Mucosa of stomach (tissue), 1 donor: ENCODE measurements at regions not wholly inside any gene's neighbourhood (a gene's known extent, or its start where the extent isn't known, plus 50 kb on each side); places are given as distances from the start of the nearest gene placed in this dataset.

Experiments used
- H3K27me3 ChIP-seq: one replicate; pipeline ENCODE4 v1.7.0; 2013; ENCODE audit warnings: mild to moderate bottlenecking, low read length; ENCODE audit not compliant: control insufficient read depth, insufficient read depth
- H3K36me3 ChIP-seq: one replicate; pipeline ENCODE4 v1.7.0; 2013; ENCODE audit warnings: low read length; ENCODE audit not compliant: control insufficient read depth, insufficient read depth
- H3K4me1 ChIP-seq: one replicate; pipeline ENCODE4 v1.7.0; 2013; ENCODE audit warnings: mild to moderate bottlenecking, low read length; ENCODE audit not compliant: control insufficient read depth, insufficient read depth
- H3K4me3 ChIP-seq: one replicate; pipeline ENCODE4 v1.7.0; 2013; ENCODE audit warnings: low read length
- H3K9ac ChIP-seq: one replicate; pipeline ENCODE4 v1.7.0; 2013; ENCODE audit warnings: mild to moderate bottlenecking, low read length, moderate library complexity
- H3K9me3 ChIP-seq: one replicate; pipeline ENCODE4 v1.7.0; 2013; ENCODE audit warnings: mild to moderate bottlenecking, low read length, moderate library complexity; ENCODE audit not compliant: control insufficient read depth
- donor health status: Pancreatic carcinoma.

DNA sequence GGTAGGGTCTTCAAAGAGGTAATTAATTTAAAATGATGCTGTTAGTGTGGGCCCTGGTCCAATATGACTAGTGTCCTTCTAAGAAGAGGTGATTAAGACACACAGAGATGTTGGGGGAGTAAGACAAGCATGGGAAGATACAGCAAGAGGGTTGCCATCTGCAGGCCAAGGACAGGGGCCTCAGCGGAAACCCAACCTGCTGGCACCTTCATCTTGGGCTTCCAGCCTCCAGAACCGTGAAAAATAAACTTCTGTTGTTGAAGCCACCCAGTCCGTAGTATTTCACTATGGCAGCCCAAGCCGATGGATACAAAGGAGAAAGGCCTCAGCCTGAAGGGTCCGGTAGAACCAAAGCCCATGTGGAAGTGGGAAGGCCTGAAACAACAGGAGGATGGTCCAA lies 161.7 kb upstream of the UBE2E1 start:
- Histone ChIP-seq H3K9ac (no peak overlapping the region), H3K27me3 (no peaks in the 10 kb centered on the region), H3K4me3 (no peak overlapping the region), H3K9me3 (no peaks in the 10 kb centered on the region), H3K36me3 (no peaks in the 10 kb centered on the region), H3K4me1 (no peaks in the 10 kb centered on the region)

DNA sequence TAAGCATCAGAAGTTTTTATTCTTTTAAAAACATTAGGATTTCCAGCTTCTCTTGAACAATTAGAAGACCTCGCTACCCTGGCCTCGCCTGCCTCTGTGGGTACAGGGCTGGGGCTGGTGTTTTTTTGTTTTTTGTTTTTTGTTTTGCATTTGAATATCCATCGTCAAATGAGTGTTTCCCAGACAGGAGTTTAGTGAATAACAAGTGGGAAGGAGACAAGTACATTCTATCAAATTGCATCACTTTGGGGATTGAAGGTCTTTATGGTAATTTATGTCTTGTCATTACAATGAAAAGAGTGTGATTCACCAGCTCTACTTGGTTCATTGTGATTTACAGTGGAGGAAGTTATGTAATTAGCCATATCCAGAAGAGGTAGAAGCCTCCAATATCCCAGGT lies 161.1 kb upstream of the UBE2E1 start:
- H3K4me1 ChIP-seq = no peaks in the 10 kb centered on the region
- no peaks in the 10 kb centered on the region for H3K9me3 ChIP-seq
- H3K36me3 ChIP-seq = no peaks in the 10 kb centered on the region
- H3K27me3 ChIP-seq = no peaks in the 10 kb centered on the region
- H3K4me3 ChIP-seq = no peak overlapping the region
- no peak overlapping the region for H3K9ac ChIP-seq

DNA sequence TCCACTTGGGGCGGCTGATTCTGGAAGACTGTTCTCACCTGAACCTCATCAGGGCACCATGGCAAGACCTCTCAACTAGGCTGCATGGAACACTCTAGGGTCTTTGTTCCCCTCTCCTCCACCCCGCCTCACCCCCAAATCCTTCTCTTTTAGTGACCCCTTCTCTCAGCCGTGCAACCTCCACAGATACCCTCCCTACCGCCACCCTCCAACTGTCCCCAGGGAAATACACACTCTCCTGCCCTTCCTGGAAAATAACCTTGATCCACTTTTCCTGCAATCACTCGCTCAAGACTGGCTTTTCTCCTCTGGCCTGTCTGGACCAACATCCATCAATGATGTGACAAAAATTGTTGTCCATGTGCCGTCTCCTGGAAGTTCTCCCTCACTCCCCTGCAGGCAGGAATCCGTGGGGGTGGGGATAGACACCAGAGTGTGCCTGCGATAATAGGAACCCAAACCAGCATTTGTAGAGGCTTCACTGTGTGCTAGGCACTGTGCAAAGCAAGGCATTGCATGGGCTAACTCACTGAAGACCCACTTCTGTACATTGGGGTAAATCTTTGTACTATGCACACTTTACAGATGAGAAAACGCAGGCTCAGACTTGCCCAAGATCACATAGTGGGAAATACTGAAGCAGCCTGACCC lies 160.1 kb upstream of the UBE2E1 start:
- Histone ChIP-seq H3K9ac (no peak overlapping the region), H3K36me3 (no peaks in the 10 kb centered on the region), H3K4me3 (no peak overlapping the region), H3K9me3 (no peaks in the 10 kb centered on the region), H3K4me1 (no peaks in the 10 kb centered on the region), H3K27me3 (no peaks in the 10 kb centered on the region)

DNA sequence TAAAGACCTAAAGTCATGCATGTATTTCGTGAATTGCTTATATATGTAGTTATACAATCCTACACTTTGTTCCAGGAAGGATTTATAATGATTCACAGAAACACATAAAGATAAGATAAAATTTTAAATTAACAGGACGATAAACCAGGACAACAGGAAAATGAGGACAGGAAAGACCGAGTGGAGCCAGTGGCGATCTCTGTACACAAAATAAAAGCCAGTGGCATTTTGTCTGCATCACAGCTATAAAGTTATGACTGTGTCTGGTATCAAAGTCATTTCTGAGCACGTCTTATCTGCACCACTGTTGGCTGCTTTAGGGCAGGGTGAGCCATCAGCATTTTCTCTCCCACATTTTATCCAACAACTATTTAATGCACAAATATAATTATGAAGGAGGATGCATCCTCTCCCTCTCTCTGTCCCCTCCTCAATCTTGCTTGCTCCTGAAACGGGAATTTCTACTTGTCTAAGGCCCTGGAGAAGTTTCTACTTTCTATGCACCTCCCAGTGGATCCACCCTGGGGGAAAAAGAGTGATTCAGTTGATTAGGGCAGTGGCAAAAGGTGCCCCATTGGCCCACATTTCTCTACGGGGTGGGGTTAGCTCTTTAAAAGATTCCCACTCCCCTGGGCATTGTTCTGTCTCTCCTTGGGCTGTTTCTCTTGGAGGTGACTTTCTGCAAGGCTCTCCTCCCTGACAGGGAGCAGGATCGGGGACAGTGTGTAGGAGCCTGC lies 159.4 kb upstream of the UBE2E1 start:
- Histone ChIP-seq H3K9ac (no peak overlapping the region), H3K4me3 (no peak overlapping the region), H3K4me1 (no peaks in the 10 kb centered on the region), H3K9me3 (no peaks in the 10 kb centered on the region), H3K27me3 (no peaks in the 10 kb centered on the region), H3K36me3 (no peaks in the 10 kb centered on the region)

DNA sequence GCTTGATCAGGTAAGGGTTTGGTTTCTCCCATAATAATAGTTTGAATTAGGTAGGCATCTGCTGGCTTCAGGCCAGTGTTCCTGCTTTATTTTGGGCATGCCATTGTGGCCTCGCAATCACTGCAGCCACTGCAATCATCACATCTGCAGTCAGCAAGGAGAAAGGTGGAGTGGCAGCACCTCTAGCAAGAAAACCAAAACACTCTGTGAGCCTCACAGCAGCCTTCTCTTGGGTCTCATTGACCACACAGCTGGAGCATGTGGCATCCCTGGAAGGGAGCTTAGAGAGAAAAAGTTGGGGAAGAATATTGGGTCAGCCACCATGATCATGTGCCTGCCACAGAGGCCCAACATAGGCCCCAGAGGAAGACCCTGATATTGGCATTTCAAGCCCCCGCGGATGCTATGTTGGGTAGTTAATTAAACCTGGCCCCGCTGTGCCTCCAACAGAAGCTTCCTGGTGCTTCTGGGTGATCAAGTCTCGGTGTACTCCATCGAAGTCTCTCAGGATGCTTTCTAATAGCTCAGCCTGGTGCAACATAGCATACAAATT lies 158.0 kb upstream of the UBE2E1 start:
- Histone ChIP-seq H3K4me3 (no peak overlapping the region), H3K4me1 (no peaks in the 10 kb centered on the region), H3K27me3 (no peaks in the 10 kb centered on the region), H3K9me3 (no peaks in the 10 kb centered on the region), H3K9ac (no peak overlapping the region), H3K36me3 (no peaks in the 10 kb centered on the region)

DNA sequence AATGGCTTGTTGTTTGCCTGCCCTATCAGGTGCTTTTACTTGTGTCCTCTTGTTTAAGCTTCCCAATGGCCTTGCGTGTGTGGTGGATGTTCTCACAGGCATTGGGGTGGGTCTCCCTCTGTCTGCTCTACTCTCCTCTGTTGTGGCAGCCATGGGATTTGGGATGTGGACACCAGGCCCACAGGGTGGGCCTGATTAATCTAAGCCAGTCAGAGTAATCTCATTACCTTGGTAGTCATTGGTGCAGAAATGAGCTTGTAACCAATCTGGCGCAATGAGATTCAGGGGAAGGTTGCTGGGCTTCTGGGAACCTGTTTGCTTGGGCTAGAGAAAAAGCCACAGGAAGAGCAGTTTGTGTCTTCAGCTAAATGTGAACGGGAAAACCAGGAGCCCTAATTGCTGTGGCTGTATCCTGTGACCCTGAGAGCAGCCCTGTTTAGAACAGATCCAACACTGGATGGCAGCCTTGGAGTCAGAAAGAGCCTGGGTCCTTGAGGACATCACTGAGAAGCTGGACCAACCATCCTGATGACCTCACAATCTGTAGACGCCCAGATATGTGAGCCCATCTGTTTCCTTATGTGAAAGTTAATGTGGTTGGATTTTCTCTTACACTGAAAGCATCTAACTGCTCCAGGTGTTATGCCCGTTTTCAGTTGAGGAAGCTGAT lies 157.3 kb upstream of the UBE2E1 start:
- H3K9me3 ChIP-seq = no peaks in the 10 kb centered on the region
- H3K36me3 ChIP-seq = no peaks in the 10 kb centered on the region
- no peak overlapping the region for H3K4me3 ChIP-seq
- H3K4me1 ChIP-seq = no peaks in the 10 kb centered on the region
- no peaks in the 10 kb centered on the region for H3K27me3 ChIP-seq
- no peak overlapping the region for H3K9ac ChIP-seq

DNA sequence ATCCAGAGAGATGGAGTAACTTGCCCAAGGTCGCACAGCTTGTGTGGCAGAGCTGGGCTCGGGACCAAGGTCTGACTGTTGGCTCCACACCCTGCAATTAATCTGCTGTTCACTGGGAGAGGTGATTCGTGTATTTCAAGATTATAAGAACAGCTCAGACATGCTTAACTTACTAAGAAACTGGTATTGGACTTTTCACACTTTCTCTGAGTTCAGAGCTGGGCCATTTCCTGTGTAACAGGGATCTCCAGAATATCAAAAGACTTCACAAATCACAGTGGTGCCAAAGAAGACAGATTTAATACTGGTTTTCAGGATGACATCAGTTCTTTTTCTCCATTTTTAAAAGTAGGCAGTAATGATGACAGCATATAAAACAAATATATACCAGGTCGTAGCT lies 156.8 kb upstream of the UBE2E1 start:
- Histone ChIP-seq H3K4me1 (no peaks in the 10 kb centered on the region), H3K36me3 (no peaks in the 10 kb centered on the region), H3K4me3 (no peak overlapping the region), H3K9me3 (no peaks in the 10 kb centered on the region), H3K9ac (no peak overlapping the region), H3K27me3 (no peaks in the 10 kb centered on the region)

DNA sequence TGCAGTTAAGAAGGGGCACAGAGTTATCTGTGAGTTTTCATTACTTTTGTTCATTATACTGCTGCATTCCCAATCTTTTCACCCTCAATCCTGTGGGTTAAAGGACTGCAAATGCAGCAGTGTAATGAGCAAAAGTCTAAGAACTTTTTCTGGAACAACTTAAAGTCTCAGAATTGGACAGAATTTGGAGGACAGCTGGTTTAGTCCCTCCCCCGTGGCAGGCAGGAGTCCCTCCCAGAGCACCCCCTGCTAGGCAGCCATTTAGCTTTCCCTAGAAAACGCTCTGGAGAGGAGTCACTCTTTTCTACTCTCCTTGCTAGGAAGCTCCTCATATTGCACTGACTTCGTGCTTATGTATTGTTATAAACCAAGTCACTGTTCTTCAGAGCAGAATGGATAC lies 156.3 kb upstream of the UBE2E1 start:
- H3K4me3 ChIP-seq = no peak overlapping the region
- no peaks in the 10 kb centered on the region for H3K9me3 ChIP-seq
- no peaks in the 10 kb centered on the region for H3K27me3 ChIP-seq
- H3K36me3 ChIP-seq = no peaks in the 10 kb centered on the region
- H3K4me1 ChIP-seq = no peaks in the 10 kb centered on the region
- H3K9ac ChIP-seq = no peak overlapping the region

DNA sequence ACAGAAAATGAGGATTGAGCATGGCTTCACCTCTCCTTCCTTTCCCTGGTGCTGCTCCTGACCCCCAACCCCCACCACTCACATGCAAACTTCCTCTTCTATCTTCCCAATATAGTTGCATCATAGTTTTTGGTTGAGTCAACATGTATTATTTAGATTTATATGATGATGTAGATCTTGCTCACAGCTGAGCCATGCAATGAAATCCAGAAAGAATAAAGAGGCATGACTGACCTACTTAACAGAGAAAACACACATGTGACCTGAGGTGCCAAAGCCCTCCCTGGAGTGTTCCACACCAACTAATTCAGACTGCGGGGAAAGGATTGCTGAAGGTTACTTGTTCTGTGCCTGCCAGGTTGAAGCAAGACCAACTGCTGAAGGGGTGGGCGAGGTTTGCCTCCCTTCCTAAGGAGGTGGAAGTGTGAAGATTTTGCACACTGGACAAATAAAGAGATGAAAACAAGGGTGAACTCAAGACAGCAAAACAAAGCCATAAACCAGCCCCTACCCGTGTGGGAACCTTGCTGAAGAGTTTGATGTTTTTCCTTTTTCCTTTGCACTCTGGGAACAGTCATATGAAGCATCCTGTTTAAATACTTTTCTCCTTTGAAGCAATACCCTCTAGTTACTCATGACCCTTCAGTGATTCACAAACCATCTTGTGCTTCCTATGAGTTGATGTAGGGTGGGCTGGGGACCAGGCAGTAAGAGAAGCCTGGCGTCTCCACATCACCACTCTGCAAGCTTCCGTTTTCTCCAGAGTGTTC lies 155.2 kb upstream of the UBE2E1 start:
- Histone ChIP-seq H3K4me1 (no peaks in the 10 kb centered on the region), H3K36me3 (no peaks in the 10 kb centered on the region), H3K9me3 (no peaks in the 10 kb centered on the region), H3K27me3 (no peaks in the 10 kb centered on the region), H3K9ac (no peak overlapping the region), H3K4me3 (no peak overlapping the region)

DNA sequence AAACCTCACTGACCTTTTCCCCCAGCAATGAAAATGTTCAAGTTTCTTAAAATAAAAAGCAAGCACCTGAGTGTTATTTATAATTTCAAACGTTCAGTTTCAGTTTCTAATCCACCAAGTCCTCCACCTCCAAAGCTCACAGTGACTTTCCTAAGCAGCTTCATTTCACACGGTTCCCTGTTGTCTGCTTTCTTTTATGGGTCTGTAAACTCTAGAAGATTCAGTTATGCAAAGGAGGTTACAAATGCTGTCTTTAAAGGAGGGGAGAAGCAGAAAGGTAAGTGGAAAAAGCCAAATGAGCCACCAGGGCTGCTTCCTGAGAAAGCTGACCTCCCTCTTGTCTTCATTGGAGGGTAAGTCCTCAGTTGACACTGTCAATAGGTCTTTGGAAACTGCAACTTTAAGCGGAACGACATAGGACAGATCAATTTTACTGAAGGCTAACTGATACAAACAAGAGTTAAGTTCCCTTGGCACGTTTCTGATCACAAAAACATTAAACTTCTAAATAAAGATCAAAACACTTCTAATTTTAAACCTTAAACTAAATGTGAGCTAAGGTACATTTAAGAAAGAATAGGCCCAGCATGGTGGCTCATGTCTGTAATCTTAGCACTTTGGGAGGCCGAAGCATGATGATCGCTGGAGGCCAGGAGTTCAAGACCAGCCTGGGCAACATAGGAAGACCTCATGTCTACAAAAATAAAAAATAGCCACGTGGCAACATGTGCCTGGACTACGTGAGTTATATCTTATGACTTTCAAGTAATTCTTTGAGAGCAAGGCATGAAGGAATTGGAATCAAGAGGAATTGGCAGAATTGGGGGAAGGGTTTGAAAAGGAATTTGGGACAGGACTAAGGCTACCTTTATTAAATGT lies 151.9 kb upstream of the UBE2E1 start:
- H3K9me3 ChIP-seq = no peaks in the 10 kb centered on the region
- H3K4me1 ChIP-seq = no peaks in the 10 kb centered on the region
- H3K27me3 ChIP-seq = no peaks in the 10 kb centered on the region
- no peak overlapping the region for H3K4me3 ChIP-seq
- no peaks in the 10 kb centered on the region for H3K36me3 ChIP-seq
- H3K9ac ChIP-seq = no peak overlapping the region

DNA sequence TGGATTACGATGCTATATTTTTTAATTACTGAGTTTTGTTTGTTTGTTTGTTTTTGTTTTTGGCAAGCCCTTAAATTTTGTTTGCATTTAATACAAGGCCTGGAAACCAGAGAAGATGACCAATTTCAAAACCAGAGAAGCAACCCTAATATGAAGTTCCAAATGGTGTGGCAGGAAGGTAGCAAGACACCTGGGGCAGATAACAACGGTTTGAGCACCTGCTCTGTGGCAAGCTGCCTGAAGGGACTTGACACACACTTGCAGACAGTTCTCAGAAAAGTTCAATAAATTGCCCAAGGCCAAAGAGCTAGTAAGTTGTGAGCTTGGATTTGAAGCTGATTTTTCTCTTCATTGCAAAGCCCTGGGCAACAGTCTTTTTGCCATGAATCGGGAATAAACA lies 151.2 kb upstream of the UBE2E1 start:
- Histone ChIP-seq H3K4me3 (no peak overlapping the region), H3K9me3 (no peaks in the 10 kb centered on the region), H3K4me1 (no peaks in the 10 kb centered on the region)

More for the DNA sequence above, 151.2 kb upstream of the UBE2E1 start:
- no peaks in the 10 kb centered on the region for H3K36me3 ChIP-seq
- H3K27me3 ChIP-seq = no peaks in the 10 kb centered on the region
- H3K9ac ChIP-seq = no peak overlapping the region
